ENCODE measurements at regions not wholly inside any gene's neighbourhood (a gene's known extent, or its start where the extent isn't known, plus 50 kb on each side); places are given as distances from the start of the nearest gene placed in this dataset.

DNA sequence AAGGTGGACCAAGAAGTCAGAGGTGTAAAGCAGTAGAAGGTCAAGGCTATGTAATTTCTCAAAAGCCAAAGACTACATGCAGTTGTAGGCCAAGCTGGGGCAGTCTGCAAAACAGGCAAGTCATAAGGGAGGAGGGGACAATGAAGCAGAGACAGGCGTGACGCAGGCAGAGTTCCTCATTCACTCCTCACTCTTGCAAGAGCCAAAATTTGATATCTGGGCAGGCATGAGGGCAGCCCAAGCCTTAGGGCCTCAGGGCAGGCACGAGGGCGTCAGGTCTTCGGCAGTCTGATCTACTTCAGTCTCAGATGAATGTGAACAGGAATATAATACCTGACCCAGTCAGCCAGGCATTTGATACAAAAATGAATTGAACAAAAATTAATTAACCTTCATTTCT, 86.4 kb upstream of the AGA start:
- TF ChIP-seq, protein P1, sequence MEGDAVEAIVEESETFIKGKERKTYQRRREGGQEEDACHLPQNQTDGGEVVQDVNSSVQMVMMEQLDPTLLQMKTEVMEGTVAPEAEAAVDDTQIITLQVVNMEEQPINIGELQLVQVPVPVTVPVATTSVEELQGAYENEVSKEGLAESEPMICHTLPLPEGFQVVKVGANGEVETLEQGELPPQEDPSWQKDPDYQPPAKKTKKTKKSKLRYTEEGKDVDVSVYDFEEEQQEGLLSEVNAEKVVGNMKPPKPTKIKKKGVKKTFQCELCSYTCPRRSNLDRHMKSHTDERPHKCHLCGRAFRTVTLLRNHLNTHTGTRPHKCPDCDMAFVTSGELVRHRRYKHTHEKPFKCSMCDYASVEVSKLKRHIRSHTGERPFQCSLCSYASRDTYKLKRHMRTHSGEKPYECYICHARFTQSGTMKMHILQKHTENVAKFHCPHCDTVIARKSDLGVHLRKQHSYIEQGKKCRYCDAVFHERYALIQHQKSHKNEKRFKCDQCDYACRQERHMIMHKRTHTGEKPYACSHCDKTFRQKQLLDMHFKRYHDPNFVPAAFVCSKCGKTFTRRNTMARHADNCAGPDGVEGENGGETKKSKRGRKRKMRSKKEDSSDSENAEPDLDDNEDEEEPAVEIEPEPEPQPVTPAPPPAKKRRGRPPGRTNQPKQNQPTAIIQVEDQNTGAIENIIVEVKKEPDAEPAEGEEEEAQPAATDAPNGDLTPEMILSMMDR (IDR thresholded peaks at IDR 0.05; ENCODE audit: borderline replicate concordance, extremely low read depth, low read length, poor library complexity, severe bottlenecking): no peak
- no peak for TF ChIP-seq EZH2 (IDR thresholded peaks at IDR 0.05; ENCODE audit: borderline replicate concordance, low read depth, low read length, severe bottlenecking)
